ENCODE measurements at regions not wholly inside any gene's neighbourhood (a gene's known extent, or its start where the extent isn't known, plus 50 kb on each side); places are given as distances from the start of the nearest gene placed in this dataset.
A peak's percentile ranks its signal among the peaks of the same experiment; 100 is the strongest.
"Not testable (repeated sequence)": the region's sequence is repeated elsewhere in the genome, so short reads cannot be mapped to it uniquely, and the experiment has no call there.

GRCh38 chr6:145143379-145143778, 591.9 kb downstream of the EPM2A start:
- no peak for DNase-seq

DNA sequence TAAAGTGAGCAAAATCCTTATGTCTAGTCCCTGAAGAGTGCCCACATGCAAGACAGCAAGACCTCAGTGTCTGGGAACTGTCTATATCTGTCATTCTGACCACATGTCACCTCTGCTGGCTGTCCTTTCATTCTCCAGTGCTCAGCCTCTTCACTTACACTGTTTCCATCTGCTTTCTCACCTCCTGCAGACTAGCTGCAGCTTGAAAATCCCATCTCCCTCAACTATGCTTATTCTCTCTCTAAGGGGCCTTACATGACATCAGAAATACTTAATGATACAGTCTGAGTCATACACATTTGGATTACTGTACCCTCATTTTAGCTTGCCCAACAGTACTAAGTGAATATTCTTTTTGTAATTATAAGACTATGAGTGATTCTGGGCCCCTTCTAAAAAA, 587.8 kb downstream of the EPM2A start:
- peak; percentile 41 for DNase-seq

GRCh38 chr6:145147981-145148749, 587.2 kb downstream of the EPM2A start:
- DNase-seq: peak; percentile 87

- DNase-seq: no peak
Measured at GRCh38 chr6:145148776-145149175, 586.5 kb downstream of the EPM2A start.

DNA sequence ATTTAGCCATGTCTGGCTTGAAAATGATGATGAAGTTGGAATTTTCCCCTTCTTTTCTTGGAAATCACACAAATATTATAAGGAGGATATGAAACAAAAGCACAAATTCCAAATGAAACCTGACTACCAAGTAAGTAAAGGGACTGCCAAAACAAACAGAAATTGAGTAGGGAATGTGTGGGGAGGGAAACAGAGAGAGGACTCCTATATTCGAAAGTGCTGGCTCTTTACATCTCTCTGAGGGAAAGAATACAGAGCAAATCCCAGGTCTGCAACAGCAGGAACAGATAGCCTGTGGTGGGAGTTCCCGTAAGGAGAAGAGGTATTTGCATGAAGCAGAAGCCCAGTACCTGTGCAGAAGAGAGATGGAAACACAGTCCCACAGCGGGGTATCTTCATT, 583.7 kb downstream of the EPM2A start:
- no peak for DNase-seq

GRCh38 chr6:145153495-145153894, 581.8 kb downstream of the EPM2A start:
- DNase-seq: no peak

DNA sequence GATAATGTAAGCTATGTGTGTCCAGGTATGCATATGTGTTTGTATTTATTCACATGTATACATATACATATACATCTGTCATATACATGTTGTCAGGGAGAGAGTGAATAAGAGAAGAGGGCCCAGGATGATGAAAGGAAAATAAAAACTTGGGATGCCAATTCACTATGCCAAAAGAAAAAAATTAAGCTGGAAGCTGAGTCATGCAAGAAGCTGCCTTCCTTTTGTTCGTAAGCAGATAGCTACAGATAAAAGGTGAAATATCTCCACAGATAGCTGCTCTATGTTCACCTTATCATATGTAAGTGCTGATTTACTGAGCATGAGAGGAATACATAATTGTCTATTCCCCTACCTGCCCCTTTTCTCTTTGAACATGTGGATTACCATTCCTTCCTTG, 579.9 kb downstream of the EPM2A start:
- peak; percentile 61 for DNase-seq

DNA sequence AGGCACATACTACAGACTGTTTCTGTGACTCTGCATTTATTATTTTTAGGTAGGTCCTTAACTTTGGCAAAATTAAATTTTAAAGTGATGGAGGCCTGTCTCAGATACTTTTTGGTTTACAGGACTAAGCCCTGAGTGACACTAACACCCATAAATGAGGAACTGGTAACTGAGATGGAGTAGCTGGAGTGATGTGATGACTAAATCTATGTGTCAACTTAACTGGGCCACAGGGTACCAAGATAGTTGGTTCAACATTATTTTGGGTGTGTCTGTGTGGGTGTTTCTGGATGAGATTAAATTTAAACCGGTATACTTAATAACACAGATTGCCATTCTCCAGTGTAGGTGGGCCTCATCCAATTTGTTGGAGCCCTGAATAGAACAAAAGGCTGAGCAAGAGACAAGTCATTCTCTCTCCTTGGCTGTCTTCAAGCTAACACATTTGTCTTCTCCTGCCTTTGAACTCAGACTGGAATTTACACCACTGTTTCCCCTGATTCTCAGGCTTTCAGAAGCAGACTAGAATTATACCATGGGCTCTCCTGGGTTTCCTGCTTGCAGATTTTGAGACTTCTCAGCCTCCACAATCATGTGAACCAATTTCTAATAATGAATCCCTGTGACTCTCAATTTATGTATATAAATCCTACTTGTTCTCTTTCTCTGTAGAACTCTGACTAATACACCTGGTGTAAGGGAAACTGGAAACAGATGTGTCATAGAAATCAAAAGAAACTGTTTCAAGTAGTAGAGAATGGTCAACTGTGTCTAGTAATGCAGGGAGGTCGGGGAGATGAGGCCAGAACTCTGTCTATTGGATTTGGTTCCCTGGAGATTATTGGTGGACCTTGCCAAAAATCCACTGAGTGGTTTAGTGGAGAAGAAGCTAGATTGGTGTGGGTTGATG, 579.2 kb downstream of the EPM2A start:
- DNase-seq: peak; percentile 20

GRCh38 chr6:145158636-145159035, 576.7 kb downstream of the EPM2A start:
- not testable (repeated sequence) for DNase-seq

DNA sequence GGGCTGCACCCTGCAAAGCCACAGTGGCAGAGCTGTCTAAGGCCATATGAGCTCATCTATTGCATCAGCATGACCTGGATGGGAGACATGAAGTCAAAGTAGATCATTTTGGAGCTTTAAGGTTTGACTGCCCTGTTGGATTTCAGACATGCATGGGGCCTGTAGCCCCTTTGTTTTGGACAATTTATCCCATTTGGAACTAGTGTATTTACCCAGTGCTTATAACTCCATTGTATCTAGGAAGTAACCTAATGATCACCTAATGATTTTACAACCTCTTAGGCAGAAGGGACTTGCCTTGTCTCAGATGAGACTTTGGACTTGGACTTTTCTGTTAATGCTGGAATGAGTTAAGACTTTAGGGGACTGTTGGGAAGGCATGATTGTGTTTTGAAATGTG, 575.4 kb downstream of the EPM2A start:
- DNase-seq: no peak

GRCh38 chr6:145161501-145161900, 573.8 kb downstream of the EPM2A start:
- DNase-seq: no peak

- no peak for DNase-seq
Measured at GRCh38 chr6:145169726-145170224, 565.5 kb downstream of the EPM2A start.

DNA sequence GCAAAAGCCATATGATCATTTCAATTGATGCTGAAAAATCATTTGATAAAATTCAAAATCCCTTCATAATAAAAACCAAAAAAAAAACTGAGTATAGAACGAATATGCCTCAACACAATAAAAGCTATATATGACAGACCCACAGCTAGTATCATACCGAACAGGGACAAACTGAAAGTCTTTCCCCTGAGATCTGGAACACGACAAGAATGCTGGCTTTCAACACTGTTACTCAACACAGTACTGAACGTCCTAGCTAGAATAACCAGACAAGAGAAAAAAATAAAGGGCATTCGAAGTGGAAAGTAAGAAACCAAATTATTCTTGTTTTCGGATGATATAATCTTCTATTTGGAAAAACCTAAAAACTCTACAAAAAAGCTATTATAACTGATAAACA, 559.9 kb downstream of the EPM2A start:
- no peak for DNase-seq

DNA sequence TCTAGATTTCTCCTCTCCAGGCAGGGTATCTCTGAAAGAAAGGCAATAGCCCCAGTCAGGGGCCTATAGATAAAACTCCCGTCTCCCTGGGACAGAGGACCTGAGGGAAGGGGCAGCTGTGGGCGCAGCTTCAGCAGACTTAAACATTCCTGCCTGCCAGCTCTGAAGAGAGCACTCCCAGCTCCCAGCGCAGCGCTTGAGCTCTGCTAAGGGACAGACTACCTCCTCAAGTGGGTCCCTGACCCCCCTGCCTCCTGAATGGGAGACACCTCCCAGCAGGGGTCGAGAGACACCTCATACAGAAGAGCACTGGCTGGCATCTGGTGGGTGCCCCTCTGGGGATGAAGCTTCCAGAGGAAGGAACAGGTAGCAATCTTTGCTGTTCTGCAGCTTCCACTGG, 556.9 kb downstream of the EPM2A start:
- DNase-seq: no peak

GRCh38 chr6:145187491-145188206, 547.7 kb downstream of the EPM2A start:
- no peak for DNase-seq

DNA sequence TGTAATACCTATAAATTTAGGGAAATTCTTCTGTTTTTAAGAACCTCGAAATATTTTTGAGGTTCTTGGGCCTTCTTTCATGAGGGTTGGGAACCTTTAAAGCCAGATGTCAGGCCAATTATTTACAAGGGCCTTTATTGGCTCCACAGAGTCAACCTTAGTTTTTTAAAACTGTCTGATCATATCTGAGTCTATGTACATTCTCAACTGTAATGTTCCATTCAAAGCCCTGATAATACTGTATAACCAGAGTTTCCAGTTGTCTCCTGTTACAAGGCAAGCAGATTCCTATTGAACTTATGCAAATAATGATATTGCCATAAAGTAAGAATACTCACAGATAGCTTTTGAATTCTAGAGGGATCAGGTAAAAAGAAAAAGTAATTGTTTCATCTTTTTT, 545.5 kb downstream of the EPM2A start:
- no peak for DNase-seq

- no peak for DNase-seq
Measured at GRCh38 chr6:145194389-145194788, 540.9 kb downstream of the EPM2A start.

- peak; percentile 4 for DNase-seq
Measured at GRCh38 chr6:145199961-145200360, 535.4 kb downstream of the EPM2A start.

GRCh38 chr6:145204301-145204700, 531.0 kb downstream of the EPM2A start:
- DNase-seq: no peak

DNA sequence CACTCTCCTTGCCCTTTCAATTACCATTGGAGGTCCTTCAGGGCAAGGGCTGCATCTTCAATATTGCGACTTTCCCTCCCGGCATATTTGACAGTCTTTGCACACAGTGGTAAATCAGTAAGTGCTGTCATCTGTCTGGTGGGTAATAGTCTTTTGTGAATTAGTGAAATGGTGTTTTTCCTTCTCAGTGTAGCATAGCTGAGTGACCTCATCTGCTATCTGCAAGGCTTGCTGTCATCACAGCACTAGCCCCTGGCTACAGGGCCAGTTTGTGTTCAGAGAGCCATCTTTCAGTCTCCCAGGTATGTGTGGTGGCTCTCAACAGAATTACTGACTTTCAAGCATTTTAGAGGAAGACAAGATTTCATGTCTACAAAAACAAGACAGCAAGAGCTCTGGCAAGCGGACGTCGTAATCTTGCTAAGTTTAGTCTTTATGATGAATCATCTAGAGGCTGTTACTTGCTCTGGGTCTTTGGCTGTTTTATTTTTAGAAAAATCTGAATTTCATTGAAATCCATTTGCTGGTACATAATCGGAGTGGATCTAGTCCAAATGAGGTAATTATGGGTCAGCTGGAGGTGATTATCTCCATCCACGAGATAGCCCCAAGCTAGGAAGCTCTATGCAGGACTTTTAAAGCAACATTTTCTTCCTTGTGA, 528.9 kb downstream of the EPM2A start:
- DNase-seq: no peak

DNA sequence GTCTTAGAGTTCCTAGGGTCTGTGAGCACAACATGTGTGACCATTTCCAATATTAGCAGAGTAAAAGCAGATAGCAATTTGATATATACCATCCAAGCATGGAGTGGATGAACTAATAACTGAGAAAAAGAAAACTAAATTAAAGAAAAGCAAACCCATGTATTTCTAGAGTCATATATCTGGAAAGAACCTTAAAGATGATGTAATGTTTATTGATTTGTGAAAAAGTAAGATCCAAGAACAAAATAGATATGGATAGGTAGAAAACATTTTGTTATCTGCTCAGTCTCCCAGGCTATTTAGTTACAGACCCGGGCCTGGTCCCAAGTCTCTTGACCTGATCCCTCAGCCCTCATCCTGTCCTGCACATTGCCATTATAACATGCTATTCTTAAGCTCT, 526.8 kb downstream of the EPM2A start:
- no peak for DNase-seq

- no peak for DNase-seq
Measured at GRCh38 chr6:145209272-145209671, 526.0 kb downstream of the EPM2A start.

DNA sequence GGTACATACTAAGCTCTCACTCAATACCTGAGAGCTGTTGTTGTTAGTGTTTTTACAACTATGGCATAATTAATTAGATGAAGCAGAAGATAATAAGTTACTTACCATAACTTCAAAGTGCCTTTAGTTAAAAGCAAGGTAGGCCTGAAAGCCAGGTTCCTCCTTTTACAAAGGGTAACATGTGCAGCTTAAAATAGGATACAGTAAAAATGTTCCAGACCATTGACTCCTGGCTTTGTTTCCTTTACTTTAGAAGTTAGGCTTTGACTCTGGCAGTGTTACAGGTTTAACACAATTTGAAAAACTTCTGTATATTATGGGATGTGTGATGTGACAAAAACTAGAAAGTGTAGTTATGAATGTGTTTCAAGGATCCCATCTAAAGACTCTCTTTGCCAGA, 522.5 kb downstream of the EPM2A start:
- DNase-seq: no peak

All from NCI-H226 (cell line).